GM12878 (cell line): ENCODE measurements at regions not wholly inside any gene's neighbourhood (a gene's known extent, or its start where the extent isn't known, plus 50 kb on each side); places are given as distances from the start of the nearest gene placed in this dataset.

Experiments
- ATAC-seq: fragments of 200-7000 bp; cut with Tn5 transposase; 3 replicates; pipeline ENCODE4 v1.9.1; 2020; ENCODE audit warnings: mild to moderate bottlenecking, moderate library complexity
- BruUV-seq: library from RNA; stranded (reverse); fragments of 400-500 nt; replicated peaks from 2 replicates; lab custom pipeline; 2021; lab: Mats Ljungman, UMichigan
- CTCF ChIA-PET: fragments of 300-600 bp; sonication (Branson Sonifier 250); formaldehyde crosslinking; extraction: SDS; loops from one replicate; lab custom pipeline; 2021; ENCODE audit warnings: inconsistent platforms; lab: Yijun Ruan, JAX
- POLR2A ChIA-PET: fragments of 350-600 bp; formaldehyde crosslinking; extraction: SDS; loops from one replicate; lab custom pipeline; 2021; ENCODE audit warnings: inconsistent platforms; lab: Charles Lee
- RAD21 ChIA-PET: fragments of 300-600 bp; sonication (Branson Sonifier 250); formaldehyde crosslinking; loops from one replicate; lab custom pipeline; 2023; ENCODE audit warnings: antibody characterized with exemption; ENCODE audit not compliant: unreplicated experiment; lab: Charles Lee
- SMC1A ChIA-PET: fragments of 300-600 bp; sonication (Branson Sonifier 250); formaldehyde crosslinking; loops from one replicate; lab custom pipeline; 2023; ENCODE audit not compliant: unreplicated experiment, uncharacterized antibody; lab: Charles Lee
- DNase-seq: peaks from one replicate; pipeline ENCODE4 v3.0.0-alpha.2; 2011; ENCODE audit warnings: low read depth, low spot score
- FAIRE-seq: peaks from 3 replicates; lab custom pipeline; 2011; peaks lifted over from hg19 to GRCh38; lab: Jason Lieb, UNC
- H2AFZ ChIP-seq: 2 replicates; pipeline ENCODE4 v1.6.0; 2011; ENCODE audit warnings: low read depth, low read length, control low read depth; ENCODE audit not compliant: control insufficient read depth
- H3K27ac ChIP-seq: 2 replicates; pipeline ENCODE4 v1.5.1; 2011; ENCODE audit warnings: control low read depth; ENCODE audit not compliant: control insufficient read depth, insufficient read depth
- H3K27me3 ChIP-seq, 2 experiments: replicated peaks in 1 of 2; 2 replicates each; pipeline versions ENCODE4 v1.6.0 to v1.6.1; 2011; ENCODE audit warnings: low read length in 1 of 2; ENCODE audit not compliant: control insufficient read depth in 2 of 2, insufficient read depth in 2 of 2
- H3K36me3 ChIP-seq, 2 experiments: 2 replicates each; pipeline ENCODE4 v1.5.1; 2011; ENCODE audit warnings: low read length in 1 of 2; ENCODE audit not compliant: control insufficient read depth in 2 of 2, insufficient read depth in 2 of 2
- H3K4me1 ChIP-seq: 2 replicates; pipeline ENCODE4 v1.6.1; 2011; ENCODE audit warnings: mild to moderate bottlenecking, low read length, moderate library complexity, mixed read lengths; ENCODE audit not compliant: control insufficient read depth, insufficient read depth
- H3K4me2 ChIP-seq: 2 replicates; pipeline ENCODE4 v1.6.0; 2011; ENCODE audit warnings: control low read depth; ENCODE audit not compliant: control insufficient read depth, insufficient read depth
- H3K4me3 ChIP-seq: fragments of 200-600 bp; sonication (generic); 2 replicates; pipeline ENCODE4 v1.5.1; 2016
- H3K79me2 ChIP-seq: 2 replicates; pipeline ENCODE4 v1.6.0; 2011; ENCODE audit warnings: low read length; ENCODE audit not compliant: control insufficient read depth, insufficient read depth
- H3K9ac ChIP-seq: 2 replicates; pipeline ENCODE4 v1.8.0; 2011; ENCODE audit warnings: low read length, control low read depth, mixed read lengths; ENCODE audit not compliant: control insufficient read depth, insufficient read depth
- H3K9me3 ChIP-seq: replicated peaks from 3 replicates; pipeline ENCODE4 v1.5.1; 2011; ENCODE audit warnings: mild to moderate bottlenecking, low read length; ENCODE audit not compliant: control insufficient read depth, insufficient read depth
- H4K20me1 ChIP-seq: 2 replicates; pipeline ENCODE4 v1.6.0; 2011; ENCODE audit not compliant: control insufficient read depth, insufficient read depth
- ATF7 ChIP-seq: fragments of 450-650 bp; IDR thresholded peaks from 2 replicates; pipeline ENCODE4 v1.6.1; 2016; ENCODE audit warnings: low read depth, mild to moderate bottlenecking
- BRCA1 ChIP-seq: IDR thresholded peaks from 2 replicates; pipeline ENCODE4 v1.6.1; 2011; ENCODE audit warnings: low read depth, low read length, improper control_type of control experiment
- CEBPB ChIP-seq, 2 experiments: fragments of 150-350 bp in 1 of 2; IDR thresholded peaks; 2 replicates each; pipeline ENCODE4 v1.6.1; 2012 to 2014; ENCODE audit warnings: low read depth in 2 of 2, low read length in 2 of 2, borderline replicate concordance in 1 of 2, inconsistent platforms in 1 of 2
- HDAC2 ChIP-seq: fragments of 200-600 bp; sonication (generic); IDR thresholded peaks from 2 replicates; pipeline ENCODE4 v1.6.1; 2017
- HDAC6 ChIP-seq: fragments of 200-600 bp; sonication (generic); IDR thresholded peaks from one replicate; pipeline ENCODE4 v1.8.0; 2017; ENCODE audit warnings: antibody characterized with exemption; ENCODE audit not compliant: unreplicated experiment
- IKZF2 ChIP-seq, 2 experiments: fragments of 450-650 bp; IDR thresholded peaks; 2 replicates each; pipeline ENCODE4 v1.6.1; 2017; ENCODE audit warnings: mild to moderate bottlenecking in 2 of 2, moderate library complexity in 2 of 2
- KAT2A ChIP-seq: conservative IDR thresholded peaks from 2 replicates; pipeline ENCODE4 v1.6.1; 2011; ENCODE audit warnings: low read depth, low read length; ENCODE audit not compliant: control insufficient read depth
- MXI1 ChIP-seq: fragments of 150-350 bp; IDR thresholded peaks from 2 replicates; pipeline ENCODE4 v1.6.1; 2011; ENCODE audit warnings: low read depth, mild to moderate bottlenecking, inconsistent platforms, low read length, improper control_type of control experiment
- RELA ChIP-seq: fragments of 450-650 bp; IDR thresholded peaks from 2 replicates; pipeline ENCODE4 v1.8.0; 2014; ENCODE audit warnings: borderline replicate concordance; ENCODE audit not compliant: partially characterized antibody
- SREBF2 ChIP-seq: IDR thresholded peaks from 2 replicates; pipeline ENCODE4 v1.6.1; 2012; ENCODE audit warnings: mild to moderate bottlenecking, low read length
- WGBS: methylation state at CpG from one replicate; pipeline ENCODE4 v1.1.6; 2016; ENCODE audit warnings: low lambda C conversion rate; ENCODE audit not compliant: insufficient replicate concordance, insufficient coverage; ENCODE audit errors: missing lambda C conversion rate; 5-methylcytosine and 5-hydroxymethylcytosine counted together
- in situ Hi-C: fragments of 300-500 bp; cut with MboI; formaldehyde crosslinking; loops from 9 replicates; pipeline ENCODE4 v1.14.3; 2018; ENCODE audit warnings: mixed read lengths
- intact Hi-C: fragments of 100-400 bp; cut with micrococcal nuclease; formaldehyde crosslinking; loops from one replicate; pipeline ENCODE4 v1.14.2; 2022; ENCODE audit not compliant: unreplicated experiment
- TF ChIP-seq, protein P1 (sequence below): fragments of 450-650 bp; IDR thresholded peaks from 2 replicates; pipeline ENCODE4 v1.6.1; 2018; ENCODE audit warnings: borderline replicate concordance, mild to moderate bottlenecking; ENCODE audit not compliant: partially characterized antibody
- TF ChIP-seq, protein P2 (sequence below): fragments of 450-650 bp; IDR thresholded peaks from 2 replicates; pipeline ENCODE4 v1.6.1; 2017; ENCODE audit warnings: low read depth, mild to moderate bottlenecking, moderate library complexity
- TF ChIP-seq, protein P3 (sequence below): fragments of 450-650 bp; IDR thresholded peaks from 2 replicates; pipeline ENCODE4 v1.6.1; 2017; ENCODE audit warnings: borderline replicate concordance

DNA sequence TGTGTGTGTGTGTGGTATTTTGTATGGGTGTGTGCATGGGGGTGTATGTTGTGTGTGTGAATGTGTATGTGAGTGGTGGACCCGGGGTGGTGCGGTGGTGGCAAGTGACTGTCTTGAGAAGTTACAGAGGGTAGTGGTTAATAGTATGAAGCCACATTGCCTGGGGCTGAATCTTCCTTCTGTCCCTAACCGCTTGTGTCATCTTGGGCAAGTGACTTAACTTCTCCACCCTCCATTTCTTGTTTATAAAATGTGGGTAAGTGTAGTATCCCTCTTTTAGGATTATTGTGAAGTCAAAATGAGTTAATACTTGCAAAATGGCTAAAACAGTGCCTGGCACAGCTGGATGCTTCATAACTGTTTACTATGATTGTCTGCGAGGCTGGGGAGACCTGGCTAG, 63.5 kb downstream of the MYCN start:
- no peaks in the 10 kb centered on the region for H3K79me2 ChIP-seq
- FAIRE-seq (no peak), ATAC-seq (no peak), DNase-seq (no peak)
- H4K20me1 ChIP-seq, result no peaks in the 10 kb centered on the region
- H3K27ac ChIP-seq, result no peak overlapping the region
- ChIA-PET SMC1A (interaction anchor here (1.6 kb wide), 1 partner anchor 16 kb away, joined by 3 read pairs; no protein-coding TSS in a partner anchor), POLR2A (no interaction called here), CTCF (interaction anchor here (0.5 kb wide), 1 partner anchor 1339 kb away, joined by 3 read pairs; no protein-coding TSS in a partner anchor), RAD21 (no interaction called here)
- no peaks in the 10 kb centered on the region for H3K36me3 ChIP-seq
- peaks cover 0 to 6% of the 10 kb centered on the region in 2 experiments; a peak in 2 of 4 replicates for H3K27me3 ChIP-seq
- intact Hi-C loops (no loop called here), in situ Hi-C loops (no loop called here)
- H3K4me1 ChIP-seq, result no peaks in the 10 kb centered on the region
- no peak overlapping the region for H2AFZ ChIP-seq
- no peak overlapping the region for H3K4me3 ChIP-seq
- no TSS peak for BruUV-seq
- no peak for TF ChIP-seq RELA
- no peak overlapping the region for H3K9ac ChIP-seq
- WGBS, result 2% methylated on average over 4 of the region's 4 CpGs
- no peaks in the 10 kb centered on the region for H3K9me3 ChIP-seq
- H3K4me2 ChIP-seq, result no peak overlapping the region

DNA sequence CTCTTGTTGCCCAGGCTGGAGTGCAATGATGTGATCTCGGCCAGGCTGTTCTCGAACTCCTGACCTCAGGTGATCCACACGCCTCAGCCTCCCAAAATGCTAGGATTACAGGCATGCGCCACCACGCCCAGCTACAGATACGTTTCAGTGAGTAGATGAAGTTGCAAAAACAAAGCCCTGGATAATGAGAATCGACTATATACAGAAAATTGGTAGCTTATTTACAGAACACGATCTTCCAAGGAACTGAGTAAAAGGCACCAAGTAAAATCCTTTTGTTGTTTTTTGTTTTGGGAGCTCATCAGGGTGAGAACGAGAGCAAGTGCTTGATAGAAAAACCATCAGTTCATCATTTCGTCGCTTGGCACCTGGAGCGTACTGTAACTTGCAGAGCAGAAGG, 62.8 kb downstream of the MYCN start:
- Histone ChIP-seq H3K27ac (no peak overlapping the region), H3K4me2 (no peak overlapping the region), H2AFZ (no peak overlapping the region), H3K9me3 (no peaks in the 10 kb centered on the region), H3K79me2 (no peaks in the 10 kb centered on the region), H3K36me3 (no peaks in the 10 kb centered on the region), H4K20me1 (no peaks in the 10 kb centered on the region), H3K4me1 (no peaks in the 10 kb centered on the region), H3K9ac (no peak overlapping the region), H3K4me3 (no peak overlapping the region), H3K27me3 (peaks cover 0 to 4% of the 10 kb centered on the region in 2 experiments; a peak in 2 of 4 replicates)
- POLR2A ChIA-PET, result no interaction called here
- DNase-seq (no peak), FAIRE-seq (no peak), ATAC-seq (no peak)
- in situ Hi-C loops (no loop called here), intact Hi-C loops (no loop called here)
- CTCF ChIA-PET, result interaction anchor here (0.5 kb wide), 1 partner anchor 1338 kb away, joined by 3 read pairs; no protein-coding TSS in a partner anchor
- TF ChIP-seq MXI1, result no peak
- TF ChIP-seq, protein P1, sequence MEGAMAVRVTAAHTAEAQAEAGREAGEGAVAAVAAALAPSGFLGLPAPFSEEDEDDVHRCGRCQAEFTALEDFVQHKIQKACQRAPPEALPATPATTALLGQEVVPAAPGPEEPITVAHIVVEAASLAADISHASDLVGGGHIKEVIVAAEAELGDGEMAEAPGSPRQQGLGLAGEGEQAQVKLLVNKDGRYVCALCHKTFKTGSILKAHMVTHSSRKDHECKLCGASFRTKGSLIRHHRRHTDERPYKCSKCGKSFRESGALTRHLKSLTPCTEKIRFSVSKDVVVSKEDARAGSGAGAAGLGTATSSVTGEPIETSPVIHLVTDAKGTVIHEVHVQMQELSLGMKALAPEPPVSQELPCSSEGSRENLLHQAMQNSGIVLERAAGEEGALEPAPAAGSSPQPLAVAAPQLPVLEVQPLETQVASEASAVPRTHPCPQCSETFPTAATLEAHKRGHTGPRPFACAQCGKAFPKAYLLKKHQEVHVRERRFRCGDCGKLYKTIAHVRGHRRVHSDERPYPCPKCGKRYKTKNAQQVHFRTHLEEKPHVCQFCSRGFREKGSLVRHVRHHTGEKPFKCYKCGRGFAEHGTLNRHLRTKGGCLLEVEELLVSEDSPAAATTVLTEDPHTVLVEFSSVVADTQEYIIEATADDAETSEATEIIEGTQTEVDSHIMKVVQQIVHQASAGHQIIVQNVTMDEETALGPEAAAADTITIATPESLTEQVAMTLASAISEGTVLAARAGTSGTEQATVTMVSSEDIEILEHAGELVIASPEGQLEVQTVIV, result no peak
- TF ChIP-seq ATF7, result no peak
- no peak for TF ChIP-seq HDAC6
- TF ChIP-seq SREBF2, result no peak
- no peak for TF ChIP-seq KAT2A
- TF ChIP-seq, protein P2, sequence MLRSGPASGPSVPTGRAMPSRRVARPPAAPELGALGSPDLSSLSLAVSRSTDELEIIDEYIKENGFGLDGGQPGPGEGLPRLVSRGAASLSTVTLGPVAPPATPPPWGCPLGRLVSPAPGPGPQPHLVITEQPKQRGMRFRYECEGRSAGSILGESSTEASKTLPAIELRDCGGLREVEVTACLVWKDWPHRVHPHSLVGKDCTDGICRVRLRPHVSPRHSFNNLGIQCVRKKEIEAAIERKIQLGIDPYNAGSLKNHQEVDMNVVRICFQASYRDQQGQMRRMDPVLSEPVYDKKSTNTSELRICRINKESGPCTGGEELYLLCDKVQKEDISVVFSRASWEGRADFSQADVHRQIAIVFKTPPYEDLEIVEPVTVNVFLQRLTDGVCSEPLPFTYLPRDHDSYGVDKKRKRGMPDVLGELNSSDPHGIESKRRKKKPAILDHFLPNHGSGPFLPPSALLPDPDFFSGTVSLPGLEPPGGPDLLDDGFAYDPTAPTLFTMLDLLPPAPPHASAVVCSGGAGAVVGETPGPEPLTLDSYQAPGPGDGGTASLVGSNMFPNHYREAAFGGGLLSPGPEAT, result no peak
- no peak for TF ChIP-seq CEBPB (IDR thresholded peaks at IDR 0.05; ENCODE audit: borderline replicate concordance in 1 of 2, low read depth in 2 of 2, low read length in 2 of 2)
- TF ChIP-seq, protein P3, sequence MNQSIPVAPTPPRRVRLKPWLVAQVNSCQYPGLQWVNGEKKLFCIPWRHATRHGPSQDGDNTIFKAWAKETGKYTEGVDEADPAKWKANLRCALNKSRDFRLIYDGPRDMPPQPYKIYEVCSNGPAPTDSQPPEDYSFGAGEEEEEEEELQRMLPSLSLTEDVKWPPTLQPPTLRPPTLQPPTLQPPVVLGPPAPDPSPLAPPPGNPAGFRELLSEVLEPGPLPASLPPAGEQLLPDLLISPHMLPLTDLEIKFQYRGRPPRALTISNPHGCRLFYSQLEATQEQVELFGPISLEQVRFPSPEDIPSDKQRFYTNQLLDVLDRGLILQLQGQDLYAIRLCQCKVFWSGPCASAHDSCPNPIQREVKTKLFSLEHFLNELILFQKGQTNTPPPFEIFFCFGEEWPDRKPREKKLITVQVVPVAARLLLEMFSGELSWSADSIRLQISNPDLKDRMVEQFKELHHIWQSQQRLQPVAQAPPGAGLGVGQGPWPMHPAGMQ, result no peak
- TF ChIP-seq BRCA1, result no peak
- TF ChIP-seq HDAC2, result no peak
- no peak for TF ChIP-seq IKZF2 (IDR thresholded peaks at IDR 0.05)
- RAD21 ChIA-PET, result no interaction called here
- 14% methylated on average over 12 of the region's 12 CpGs for WGBS
- SMC1A ChIA-PET, result interaction anchor here (0.7 to 1.6 kb wide), 2 partner anchors 16 to 887 kb away, joined by 3 read pairs; no protein-coding TSS in a partner anchor
- BruUV-seq, result no TSS peak
